Heart right ventricle (tissue), 16 donors: ENCODE measurements at regions not wholly inside any gene's neighbourhood (a gene's known extent, or its start where the extent isn't known, plus 50 kb on each side); places are given as distances from the start of the nearest gene placed in this dataset.

Experiments used
- ATAC-seq, 8 donors: fragments of 200-7000 bp; cut with Tn5 transposase; one replicate each; pipeline ENCODE4 v1.9.1; 2020; ENCODE audit warnings: mild to moderate bottlenecking in 8 of 8, moderate library complexity in 8 of 8, moderate number of reproducible peaks in 1 of 8
- DNase-seq, 2 donors: peaks; one replicate each; pipeline ENCODE4 v3.0.0-alpha.2; 2020
- H3K27ac ChIP-seq, 10 donors: fragments of 200-600 bp; sonication (generic) in 2 of 10; one replicate each; pipeline versions ENCODE4 v1.5.0 to v1.8.0; 2020 to 2022; ENCODE audit warnings: mild to moderate bottlenecking in 3 of 10
- H3K27me3 ChIP-seq, 7 donors: fragments of 200-600 bp; one replicate each; pipeline ENCODE4 v1.8.0; 2021 to 2022; ENCODE audit warnings: mild to moderate bottlenecking in 2 of 7
- H3K36me3 ChIP-seq, 9 donors: fragments of 200-600 bp; sonication (generic) in 1 of 9; one replicate each; pipeline versions ENCODE4 v1.5.0 to v1.8.0; 2020 to 2022; ENCODE audit warnings: mild to moderate bottlenecking in 2 of 9
- H3K4me1 ChIP-seq, 9 donors: fragments of 200-600 bp; sonication (generic) in 1 of 9; one replicate each; pipeline versions ENCODE4 v1.5.0 to v1.8.0; 2020 to 2022; ENCODE audit warnings: mild to moderate bottlenecking in 4 of 9
- H3K4me3 ChIP-seq, 10 donors: fragments of 200-600 bp; sonication (generic) in 2 of 10; one replicate each; pipeline versions ENCODE4 v1.5.0 to v1.8.0; 2020 to 2022; ENCODE audit warnings: mild to moderate bottlenecking in 7 of 10, moderate library complexity in 2 of 10
- H3K9me3 ChIP-seq, 11 donors: fragments of 200-600 bp in 10 of 11; sonication (generic) in 2 of 11; one replicate each; pipeline versions ENCODE4 v1.5.0 to v1.8.0; 2013 to 2022; ENCODE audit warnings: mild to moderate bottlenecking in 2 of 11, control low read depth in 1 of 11, moderate library complexity in 1 of 11
- WGBS, 2 donors: extraction: QIAGEN DNeasy Blood & Tissue Kit; methylation state at CpG; one replicate each; pipeline ENCODE4 v1.1.7; 2013; ENCODE audit warnings: inconsistent platforms in 1 of 2; 5-methylcytosine and 5-hydroxymethylcytosine counted together
- intact Hi-C, 10 donors: fragments of 100-400 bp; cut with DNase I; formaldehyde crosslinking; loops; one replicate each; pipeline versions ENCODE4 v1.11.1 to v1.14.2; 2022
- TF ChIP-seq, protein P1 (sequence below), 9 donors: fragments of 200-600 bp; sonication (generic) in 2 of 9; IDR thresholded peaks; one replicate each; pipeline versions ENCODE4 v1.5.0 to v1.8.0; 2021 to 2022; ENCODE audit warnings: antibody characterized with exemption in 9 of 9, mild to moderate bottlenecking in 5 of 9, moderate library complexity in 1 of 9
- donor health status: Arrhythmogenic right ventricular cardiomyopathy.
- donor health status: ischemic (EF 13 %, LVEDD 7.1; RV severe dilation, severe dysfunction).
- donor health status: healthy with polysubstance abuse.
- donor health status: DM: no; HTN: yes; CAD: no.
- donor health status: DM: no; HTN: no; CAD: no.
- donor health status: ischemic (EF 25% LVEDD 6.9; RV normal size, moderate dysfunction).
- donor health status: ischemic (EF 25% LVEDD 5.7; RV mildly dilated, moderate dysfunction).
- donor health status: healthy.
- donor health status: DM: yes; HTN: yes; CAD: no.
- donor health status: Ischemic cardiomyopathy.
- donor health status: ischemic (EF 35%, LVEDD 5.7; RV mildly dilated, moderate dysfunction).
- donor health status: nonischemic (EF 11% LVEDD 7.7; RV severe dilation, severe dysfunction).
- donor health status: DM: yes; HTN: yes; CAD: no.
- donor health status: PGD.
- donor health status: ischemic (EF 29% LVEDD 5.4; RV normal size, mild dysfunction).
- donor health status: nonischemic (EF 23%, LVEDD 6.1; RV moderate dilation, normal function).

DNA sequence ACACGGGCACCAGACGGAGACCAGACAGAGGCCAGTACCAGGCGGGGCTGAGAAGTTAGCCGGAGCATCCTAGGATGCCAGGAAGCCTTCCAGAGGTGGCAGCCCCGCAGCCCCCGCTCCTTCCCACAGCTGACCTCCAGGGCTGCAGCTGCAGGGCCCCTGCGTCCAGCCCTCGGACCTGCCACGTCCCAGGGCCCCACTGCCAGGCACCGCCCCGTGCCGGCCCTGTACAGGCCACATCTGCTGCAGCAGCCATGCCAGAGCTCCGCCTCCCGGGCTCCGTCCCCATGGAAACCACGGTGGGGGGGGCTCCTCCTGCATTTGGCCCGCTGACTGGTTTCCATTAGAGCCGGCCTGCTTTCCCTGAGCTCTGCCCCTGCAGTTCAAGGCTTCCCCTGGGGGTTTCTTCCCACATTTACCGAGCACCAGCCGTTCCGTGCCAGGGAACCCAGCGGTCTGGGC is 62.5 kb upstream of the PPARA start:
- intact Hi-C loops, result loop anchor here in 2 of 10 donors (2.0 kb wide), 2 partner anchors 15 to 17 kb away; no protein-coding TSS in a partner anchor
- H3K4me3 ChIP-seq, result peak overlapping the region in 9 of 10 donors; percentile 2 to 77 (median 27)
- DNase-seq (peak; percentile 93), ATAC-seq (peak; percentile 58 to 81 (median 78))
- no peaks in the 10 kb centered on the region for H3K27me3 ChIP-seq
- whole genome bisulfite sequencing, 2 donors, result 10 to 13% methylated on average over 22 of the region's 22 CpGs
- H3K36me3 ChIP-seq, result peaks cover 0 to 88% (median 13%) of the 10 kb centered on the region in 9 donors
- H3K4me1 ChIP-seq, result peaks cover 80 to 100% (median 100%) of the 10 kb centered on the region in 9 donors
- no peaks in the 10 kb centered on the region for H3K9me3 ChIP-seq
- TF ChIP-seq, protein P1, sequence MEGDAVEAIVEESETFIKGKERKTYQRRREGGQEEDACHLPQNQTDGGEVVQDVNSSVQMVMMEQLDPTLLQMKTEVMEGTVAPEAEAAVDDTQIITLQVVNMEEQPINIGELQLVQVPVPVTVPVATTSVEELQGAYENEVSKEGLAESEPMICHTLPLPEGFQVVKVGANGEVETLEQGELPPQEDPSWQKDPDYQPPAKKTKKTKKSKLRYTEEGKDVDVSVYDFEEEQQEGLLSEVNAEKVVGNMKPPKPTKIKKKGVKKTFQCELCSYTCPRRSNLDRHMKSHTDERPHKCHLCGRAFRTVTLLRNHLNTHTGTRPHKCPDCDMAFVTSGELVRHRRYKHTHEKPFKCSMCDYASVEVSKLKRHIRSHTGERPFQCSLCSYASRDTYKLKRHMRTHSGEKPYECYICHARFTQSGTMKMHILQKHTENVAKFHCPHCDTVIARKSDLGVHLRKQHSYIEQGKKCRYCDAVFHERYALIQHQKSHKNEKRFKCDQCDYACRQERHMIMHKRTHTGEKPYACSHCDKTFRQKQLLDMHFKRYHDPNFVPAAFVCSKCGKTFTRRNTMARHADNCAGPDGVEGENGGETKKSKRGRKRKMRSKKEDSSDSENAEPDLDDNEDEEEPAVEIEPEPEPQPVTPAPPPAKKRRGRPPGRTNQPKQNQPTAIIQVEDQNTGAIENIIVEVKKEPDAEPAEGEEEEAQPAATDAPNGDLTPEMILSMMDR (IDR thresholded peaks at IDR 0.05), result peak in 1 of 9 donors; percentile 4
- H3K27ac ChIP-seq, result peak overlapping the region; percentile 84 to 100 (median 98)

DNA sequence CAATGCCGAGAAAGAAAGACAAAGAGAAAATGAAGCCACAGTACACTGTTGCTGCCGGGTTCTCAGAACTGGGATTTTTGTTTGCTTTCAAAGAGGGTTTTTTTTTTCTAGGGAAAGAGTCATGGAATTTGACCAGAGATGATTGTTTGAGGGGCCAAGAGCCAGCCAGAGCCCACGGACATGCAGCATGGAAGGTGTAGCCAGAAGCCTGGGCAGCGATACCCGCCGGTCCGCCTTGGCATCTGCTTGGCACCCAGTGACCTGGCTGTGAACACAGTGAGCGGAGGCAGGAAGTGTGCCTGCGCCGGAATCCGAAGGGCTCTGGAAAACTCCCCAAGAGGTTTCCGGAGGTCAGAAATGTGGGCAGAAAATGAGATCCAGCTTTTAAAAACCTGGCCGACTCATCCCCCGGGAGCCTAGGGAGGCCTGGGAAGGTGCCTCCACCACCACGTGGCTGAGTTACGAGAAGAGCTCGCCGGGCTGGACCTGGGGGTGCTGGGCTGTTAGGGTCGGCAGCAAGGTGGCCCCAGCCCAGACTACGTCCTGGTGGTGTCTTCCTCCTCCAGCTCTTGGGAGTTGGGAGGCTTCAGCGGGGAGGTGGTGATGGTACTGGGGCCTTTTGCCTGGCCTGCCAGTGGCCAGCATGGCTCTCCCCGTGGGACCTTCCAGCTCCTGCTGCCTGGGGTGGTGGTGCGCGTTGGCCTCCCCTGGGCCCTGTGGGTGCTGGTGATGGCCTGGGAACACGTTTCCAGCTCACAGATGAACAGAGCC is 61.6 kb upstream of the PPARA start:
- intact Hi-C loops, result loop anchor here in 2 of 10 donors (2.0 kb wide), 2 partner anchors 14 to 16 kb away; no protein-coding TSS in a partner anchor
- Histone ChIP-seq H3K36me3 (peaks cover 0 to 92% (median 13%) of the 10 kb centered on the region in 9 donors), H3K27me3 (no peaks in the 10 kb centered on the region), H3K4me1 (peaks cover 85 to 100% (median 100%) of the 10 kb centered on the region in 9 donors), H3K4me3 (peak overlapping the region in 9 of 10 donors; percentile 2 to 77 (median 27)), H3K27ac (peak overlapping the region; percentile 75 to 100 (median 98)), H3K9me3 (no peaks in the 10 kb centered on the region)
- TF ChIP-seq, protein P1 (IDR thresholded peaks at IDR 0.05), result no peak
- 14 to 27% methylated on average over 25 of the region's 25 CpGs for WGBS, 2 donors
- peak; percentile 58 to 60 for DNase-seq
- peak in 4 of 8 donors; percentile 8 to 27 (median 16) for ATAC-seq

DNA sequence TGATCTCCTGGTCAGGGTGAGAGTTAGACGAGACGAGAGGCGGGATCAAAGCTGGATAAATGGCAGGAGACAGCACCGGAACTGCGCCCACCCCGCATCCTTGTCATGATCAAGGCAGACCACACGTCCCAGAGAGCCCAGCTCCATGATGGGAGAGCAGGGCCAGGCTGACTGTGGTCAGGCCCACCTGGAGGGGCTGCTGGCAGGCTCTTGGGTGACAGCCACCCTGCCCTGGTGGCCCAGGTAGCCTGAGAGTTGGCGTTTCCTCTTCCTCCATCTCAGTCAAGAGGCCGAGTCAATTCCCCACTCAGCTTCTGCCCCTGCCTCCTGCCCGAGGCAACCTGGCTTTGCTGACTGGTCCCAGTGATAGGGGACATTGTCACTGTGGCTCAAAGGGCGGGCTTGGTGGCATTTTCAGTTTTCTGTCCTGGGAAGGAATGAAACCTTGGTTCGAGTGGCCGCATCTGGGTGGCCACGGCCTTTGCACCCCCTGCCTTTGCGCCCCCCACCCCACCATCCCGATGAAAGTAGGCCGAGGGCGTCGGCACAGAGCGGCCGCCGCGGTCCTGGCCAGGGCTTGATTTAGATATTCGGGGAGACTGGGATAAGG is 60.8 kb upstream of the PPARA start:
- Histone ChIP-seq H3K4me1 (peaks cover 87 to 100% (median 100%) of the 10 kb centered on the region in 9 donors), H3K27ac (peak overlapping the region; percentile 75 to 100 (median 98)), H3K36me3 (peaks cover 0 to 88% (median 13%) of the 10 kb centered on the region in 9 donors), H3K27me3 (no peaks in the 10 kb centered on the region), H3K9me3 (no peaks in the 10 kb centered on the region), H3K4me3 (peak overlapping the region in 9 of 10 donors; percentile 2 to 77 (median 26))
- WGBS, 2 donors, result 51 to 52% methylated on average over 24 of the region's 24 CpGs
- TF ChIP-seq, protein P1 (IDR thresholded peaks at IDR 0.05), result no peak
- DNase-seq (peak in 1 of 2 donors; percentile 12), ATAC-seq (no peak)
- intact Hi-C loops, result loop anchor here in 2 of 10 donors (2.0 kb wide), 2 partner anchors 13 to 15 kb away; no protein-coding TSS in a partner anchor

DNA sequence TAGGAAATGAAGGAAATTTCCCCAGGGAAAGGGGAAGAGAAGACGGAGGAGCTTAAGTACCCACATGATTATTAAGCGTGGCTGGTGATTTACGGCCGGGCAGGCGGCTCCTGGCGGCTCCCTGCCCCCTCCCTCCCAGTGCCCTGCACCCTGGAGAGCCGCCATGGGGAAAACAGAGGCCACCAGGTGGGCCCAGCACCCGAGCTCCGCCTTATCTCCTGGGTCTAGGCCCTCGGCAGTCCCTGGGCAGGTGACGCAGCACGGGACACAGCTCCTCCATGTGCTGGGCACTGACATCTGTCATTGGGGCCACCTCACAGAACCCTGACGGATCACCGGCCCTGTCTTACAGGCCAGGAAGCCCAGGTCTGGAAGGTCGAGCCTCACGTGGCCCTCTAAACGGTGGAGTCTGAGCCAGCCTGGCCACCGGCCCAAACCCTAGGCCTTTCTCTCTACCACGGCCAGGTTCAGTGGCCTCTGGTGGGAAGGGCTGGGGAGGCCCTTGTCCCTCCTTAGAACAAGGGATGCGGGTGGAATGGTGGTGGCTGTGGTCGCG is 60.2 kb upstream of the PPARA start:
- Histone ChIP-seq H3K4me3 (peak overlapping the region in 6 of 10 donors; percentile 4 to 77 (median 26)), H3K27ac (peak overlapping the region; percentile 75 to 100 (median 98)), H3K4me1 (peaks cover 92 to 100% (median 100%) of the 10 kb centered on the region in 9 donors), H3K36me3 (peaks cover 0 to 85% (median 13%) of the 10 kb centered on the region in 9 donors), H3K9me3 (no peaks in the 10 kb centered on the region), H3K27me3 (no peaks in the 10 kb centered on the region)
- WGBS, 2 donors, result 23 to 30% methylated on average over 22 of the region's 22 CpGs
- ATAC-seq (peak in 5 of 8 donors; percentile 1 to 8 (median 2)), DNase-seq (peak; percentile 47 to 48)
- TF ChIP-seq, protein P1 (IDR thresholded peaks at IDR 0.05), result no peak
- intact Hi-C loops, result no loop called here
